Ammon's horn (tissue), 1 donor: ENCODE measurements at regions not wholly inside any gene's neighbourhood (a gene's known extent, or its start where the extent isn't known, plus 50 kb on each side); places are given as distances from the start of the nearest gene placed in this dataset.

ENCODE experiments used
- DNase-seq: peaks from one replicate; pipeline ENCODE4 v3.0.0-alpha.2; 2016; ENCODE audit warnings: low spot score

- DNase-seq, result no peak
Measured at GRCh38 chr1:105865546-105865945, 1190.9 kb upstream of the PRMT6 start.

GRCh38 chr1:105872817-105873216 is 1183.7 kb upstream of the PRMT6 start:
- DNase-seq, result no peak

- DNase-seq, result no peak
Measured at GRCh38 chr1:105874621-105875020, 1181.9 kb upstream of the PRMT6 start.

- DNase-seq, result no peak
Measured at GRCh38 chr1:105886309-105886708, 1170.2 kb upstream of the PRMT6 start.

- DNase-seq, result no peak
Measured at GRCh38 chr1:105891308-105891707, 1165.2 kb upstream of the PRMT6 start.

GRCh38 chr1:105894006-105894405 is 1162.5 kb upstream of the PRMT6 start:
- DNase-seq, result no peak

- no peak for DNase-seq
Measured at GRCh38 chr1:105909811-105910210, 1146.7 kb upstream of the PRMT6 start.

GRCh38 chr1:105914403-105914802 is 1142.1 kb upstream of the PRMT6 start:
- DNase-seq, result no peak

GRCh38 chr1:105934806-105935205 is 1121.7 kb upstream of the PRMT6 start:
- DNase-seq, result no peak

- no peak for DNase-seq
Measured at GRCh38 chr1:105964879-105965278, 1091.6 kb upstream of the PRMT6 start.

GRCh38 chr1:105997516-105997915 is 1059.0 kb upstream of the PRMT6 start:
- DNase-seq, result no peak

- DNase-seq, result no peak
Measured at GRCh38 chr1:106022312-106022902, 1034.1 kb upstream of the PRMT6 start.

GRCh38 chr1:106027871-106028270 is 1028.6 kb upstream of the PRMT6 start:
- DNase-seq, result no peak

- DNase-seq, result no peak
Measured at GRCh38 chr1:106037526-106037925, 1018.9 kb upstream of the PRMT6 start.

- no peak for DNase-seq
Measured at GRCh38 chr1:106038260-106038659, 1018.2 kb upstream of the PRMT6 start.

- DNase-seq, result no peak
Measured at GRCh38 chr1:106043971-106044370, 1012.5 kb upstream of the PRMT6 start.

- DNase-seq, result no peak
Measured at GRCh38 chr1:106047210-106047609, 1009.3 kb upstream of the PRMT6 start.

GRCh38 chr1:106049595-106049994 is 1006.9 kb upstream of the PRMT6 start:
- no peak for DNase-seq

GRCh38 chr1:106055855-106056254 is 1000.6 kb upstream of the PRMT6 start:
- peak; percentile 3 for DNase-seq

- DNase-seq, result no peak
Measured at GRCh38 chr1:106061586-106062495, 994.6 kb upstream of the PRMT6 start.

GRCh38 chr1:106063510-106063909 is 993.0 kb upstream of the PRMT6 start:
- no peak for DNase-seq

- DNase-seq, result no peak
Measured at GRCh38 chr1:106072909-106073600, 983.4 kb upstream of the PRMT6 start.
